GM10266 (cell line): ENCODE measurements at regions not wholly inside any gene's neighbourhood (a gene's known extent, or its start where the extent isn't known, plus 50 kb on each side); places are given as distances from the start of the nearest gene placed in this dataset.
"Not testable (repeated sequence)": the region's sequence is repeated elsewhere in the genome, so short reads cannot be mapped to it uniquely, and the experiment has no call there.

Source experiments
- DNase-seq: peaks from one replicate; pipeline ENCODE4 v3.0.0; 2012; ENCODE audit errors: extremely low spot score
- TF ChIP-seq, protein P1 (sequence below): IDR thresholded peaks from 2 replicates; pipeline ENCODE4 v1.5.1; 2012; ENCODE audit warnings: mild to moderate bottlenecking, low read depth; ENCODE audit not compliant: control insufficient read depth, insufficient read depth; ENCODE audit errors: missing control alignments

DNA sequence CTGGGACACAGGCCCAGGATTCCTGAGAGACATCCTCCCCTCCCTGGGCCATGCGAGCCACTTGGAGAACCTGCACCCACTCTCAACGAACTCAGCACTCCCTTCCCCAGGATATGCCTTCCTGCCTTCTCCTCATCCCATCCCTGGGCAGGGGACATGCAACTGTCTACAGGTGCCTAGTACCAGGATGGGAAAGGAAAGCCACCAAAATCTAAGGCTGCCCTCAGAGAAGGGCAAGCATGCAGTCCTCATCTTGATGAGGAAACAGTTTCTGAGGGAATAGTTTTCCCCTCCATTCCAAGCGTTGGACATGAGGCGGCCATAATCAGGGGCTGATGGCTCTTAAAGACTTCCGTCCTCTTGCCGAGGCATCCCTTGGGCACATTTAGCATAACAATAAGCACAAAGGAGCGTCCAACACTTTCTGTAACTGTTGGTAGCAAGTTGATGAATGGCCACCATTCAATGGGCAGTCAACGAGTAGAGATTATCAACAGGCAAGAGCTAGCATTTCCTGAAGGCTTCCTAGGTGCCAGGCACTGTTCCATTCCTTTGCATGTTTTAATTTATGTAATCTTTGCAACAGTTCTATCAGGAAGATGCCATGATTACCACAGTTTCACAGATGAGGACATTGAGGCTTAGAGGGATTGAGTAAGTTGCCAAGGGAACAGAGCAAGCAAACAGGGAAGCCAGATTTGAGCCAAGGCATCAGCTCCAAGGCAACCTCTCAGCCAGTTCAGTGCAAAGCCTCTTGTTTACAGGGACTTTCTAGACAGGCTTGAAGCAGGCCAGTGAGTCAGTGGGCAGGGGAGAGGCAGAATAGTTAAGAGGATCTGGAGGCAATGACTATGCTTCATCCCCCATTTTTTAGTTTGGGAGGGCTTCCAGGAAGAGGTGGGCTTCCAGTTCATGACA is 105.1 kb downstream of the SINHCAF start:
- DNase-seq, result no peak
- TF ChIP-seq, protein P1, sequence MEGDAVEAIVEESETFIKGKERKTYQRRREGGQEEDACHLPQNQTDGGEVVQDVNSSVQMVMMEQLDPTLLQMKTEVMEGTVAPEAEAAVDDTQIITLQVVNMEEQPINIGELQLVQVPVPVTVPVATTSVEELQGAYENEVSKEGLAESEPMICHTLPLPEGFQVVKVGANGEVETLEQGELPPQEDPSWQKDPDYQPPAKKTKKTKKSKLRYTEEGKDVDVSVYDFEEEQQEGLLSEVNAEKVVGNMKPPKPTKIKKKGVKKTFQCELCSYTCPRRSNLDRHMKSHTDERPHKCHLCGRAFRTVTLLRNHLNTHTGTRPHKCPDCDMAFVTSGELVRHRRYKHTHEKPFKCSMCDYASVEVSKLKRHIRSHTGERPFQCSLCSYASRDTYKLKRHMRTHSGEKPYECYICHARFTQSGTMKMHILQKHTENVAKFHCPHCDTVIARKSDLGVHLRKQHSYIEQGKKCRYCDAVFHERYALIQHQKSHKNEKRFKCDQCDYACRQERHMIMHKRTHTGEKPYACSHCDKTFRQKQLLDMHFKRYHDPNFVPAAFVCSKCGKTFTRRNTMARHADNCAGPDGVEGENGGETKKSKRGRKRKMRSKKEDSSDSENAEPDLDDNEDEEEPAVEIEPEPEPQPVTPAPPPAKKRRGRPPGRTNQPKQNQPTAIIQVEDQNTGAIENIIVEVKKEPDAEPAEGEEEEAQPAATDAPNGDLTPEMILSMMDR, result no peak

DNA sequence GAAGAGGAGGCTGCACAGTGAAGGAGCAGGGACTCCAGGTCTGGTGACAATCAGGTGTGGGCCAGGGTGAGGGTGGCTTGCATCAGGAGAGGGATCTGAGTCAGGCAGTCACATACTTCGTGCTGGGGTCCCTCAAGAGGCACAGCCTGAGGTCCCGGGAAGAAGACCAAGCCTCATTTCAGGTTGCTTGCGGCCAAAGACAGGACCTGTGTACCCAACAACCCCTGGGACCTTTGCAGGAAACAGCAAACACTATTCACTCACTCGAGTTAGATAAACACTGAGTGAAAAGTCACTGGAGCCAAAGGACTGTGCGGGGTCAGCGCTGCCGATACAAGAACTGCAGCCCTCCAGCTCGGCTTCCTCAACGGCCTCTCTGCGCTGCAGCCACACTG is 104.4 kb downstream of the SINHCAF start:
- TF ChIP-seq, protein P1, result no peak
- DNase-seq, result no peak

DNA sequence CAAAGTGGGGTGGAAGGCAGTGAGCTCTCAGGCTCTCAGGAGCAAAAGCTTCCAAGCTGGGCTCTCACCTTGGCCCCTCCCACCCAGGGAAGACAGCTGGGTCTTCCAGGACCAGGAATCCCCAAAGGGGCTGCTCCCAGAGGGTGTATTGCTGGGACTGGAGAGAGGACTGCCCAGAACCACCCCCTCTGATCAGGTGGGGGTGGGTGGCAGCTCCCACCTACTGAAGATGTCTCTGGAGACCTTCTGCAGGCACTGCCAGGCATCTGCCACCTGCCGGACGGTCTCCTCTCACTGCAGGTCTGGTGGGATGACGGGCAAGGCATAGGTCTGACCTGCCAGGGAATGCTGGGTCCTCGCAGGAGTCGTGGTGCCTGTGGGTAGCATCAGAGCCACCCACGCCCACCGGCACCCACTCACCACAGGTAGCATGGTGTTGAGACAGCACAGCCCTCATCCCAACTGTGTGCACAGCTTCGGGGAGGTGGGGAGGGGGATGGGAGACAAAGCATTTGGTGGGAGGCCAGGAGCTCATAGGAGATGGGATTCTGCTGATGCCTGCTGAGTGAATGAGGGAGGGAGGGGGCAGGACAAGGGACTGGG is 103.2 kb downstream of the SINHCAF start:
- DNase-seq, result no peak
- TF ChIP-seq, protein P1, result no peak

DNA sequence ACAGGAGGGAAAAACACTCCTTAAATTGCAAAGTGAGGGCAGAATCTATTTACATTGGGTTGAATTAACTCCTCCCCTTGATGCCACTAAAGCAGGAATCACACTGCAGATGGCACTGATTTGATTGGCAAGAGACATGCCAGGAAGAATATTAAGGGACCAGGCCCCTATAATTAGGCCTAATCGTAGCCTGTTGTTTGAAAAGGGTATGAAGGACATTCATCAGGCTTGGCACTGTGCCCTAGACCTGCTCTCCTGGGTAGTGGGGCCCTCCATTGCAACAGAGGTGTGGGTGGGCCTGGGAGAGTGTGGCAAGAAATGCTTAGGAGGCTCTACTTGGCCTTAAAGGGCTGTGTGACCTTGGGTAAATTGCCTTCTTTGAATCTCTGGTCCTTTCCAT is 102.3 kb downstream of the SINHCAF start:
- not testable (repeated sequence) for DNase-seq

DNA sequence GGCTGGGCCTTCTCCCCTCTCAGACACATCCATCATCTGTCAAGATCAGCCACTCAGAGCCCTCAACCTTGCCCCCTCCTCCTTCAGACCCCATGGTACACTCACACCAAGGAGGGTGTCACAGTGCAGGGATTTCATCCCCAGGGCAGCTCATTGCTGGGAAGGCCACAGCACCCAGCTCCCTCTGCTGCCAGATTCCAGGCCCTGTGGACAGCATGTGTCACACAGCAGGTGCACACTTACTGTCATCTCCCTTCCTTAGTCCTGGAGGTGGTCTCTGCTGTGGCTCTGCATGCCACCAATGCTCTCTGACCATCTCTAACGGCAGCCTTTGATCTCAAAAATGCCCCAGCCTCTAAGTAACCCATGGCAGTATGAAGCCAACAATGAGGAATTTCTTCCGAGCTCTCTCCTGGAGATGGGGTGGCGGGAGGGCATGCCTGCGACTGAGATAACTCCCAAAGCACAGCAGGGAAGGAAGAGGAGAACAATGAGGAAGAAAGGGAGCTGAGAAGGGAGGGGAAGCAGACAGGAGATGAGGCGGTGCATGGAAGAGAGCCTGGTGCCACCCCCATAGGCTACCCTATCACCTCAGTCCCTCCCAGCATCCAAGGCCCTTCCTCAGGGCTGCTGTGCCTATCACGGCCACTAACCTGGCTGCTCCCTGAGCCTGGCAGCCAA is 101.0 kb downstream of the SINHCAF start:
- TF ChIP-seq, protein P1, result no peak
- no peak for DNase-seq

DNA sequence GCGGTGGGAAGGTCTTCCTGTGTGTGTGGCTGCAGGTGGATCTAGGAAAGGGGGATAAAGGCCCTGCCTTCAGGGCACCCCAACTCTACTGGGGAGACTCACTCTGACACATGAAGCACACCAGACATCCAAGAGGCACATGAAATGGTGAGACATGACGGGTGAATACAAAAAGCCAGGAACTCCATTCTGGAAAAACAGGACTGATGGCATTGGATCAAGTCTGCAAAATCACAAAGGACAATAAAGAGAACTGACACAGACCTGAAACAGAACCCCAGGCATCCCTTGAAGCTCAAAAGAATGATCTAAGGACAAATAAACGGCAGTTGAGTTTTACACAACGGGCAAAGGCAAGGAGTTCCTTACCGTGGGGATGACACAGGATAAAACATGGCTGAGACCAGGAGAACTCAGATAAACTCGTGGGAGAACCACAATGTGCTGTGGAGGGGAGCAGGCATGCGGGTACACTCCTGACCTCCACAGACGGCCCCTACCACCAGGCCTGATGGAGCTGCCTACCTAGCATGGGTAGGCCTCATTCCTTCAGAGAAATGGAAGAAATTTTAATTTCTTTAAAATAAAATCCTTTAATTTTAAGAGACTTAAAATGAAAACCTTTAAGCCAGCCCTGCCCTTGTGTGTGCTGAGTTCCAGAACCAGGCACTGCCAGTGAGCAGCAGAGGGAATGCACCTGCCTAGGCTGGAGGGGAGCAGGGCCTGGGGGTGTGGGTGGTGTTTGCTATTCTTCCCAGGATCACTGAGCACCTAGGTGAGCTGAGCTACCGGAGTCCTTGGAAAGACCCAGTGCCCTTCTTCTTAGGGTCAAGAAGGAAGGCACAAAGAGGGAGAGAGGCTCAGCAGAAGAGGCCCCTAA is 100.1 kb downstream of the SINHCAF start:
- no peak for DNase-seq
- TF ChIP-seq, protein P1, result no peak

DNA sequence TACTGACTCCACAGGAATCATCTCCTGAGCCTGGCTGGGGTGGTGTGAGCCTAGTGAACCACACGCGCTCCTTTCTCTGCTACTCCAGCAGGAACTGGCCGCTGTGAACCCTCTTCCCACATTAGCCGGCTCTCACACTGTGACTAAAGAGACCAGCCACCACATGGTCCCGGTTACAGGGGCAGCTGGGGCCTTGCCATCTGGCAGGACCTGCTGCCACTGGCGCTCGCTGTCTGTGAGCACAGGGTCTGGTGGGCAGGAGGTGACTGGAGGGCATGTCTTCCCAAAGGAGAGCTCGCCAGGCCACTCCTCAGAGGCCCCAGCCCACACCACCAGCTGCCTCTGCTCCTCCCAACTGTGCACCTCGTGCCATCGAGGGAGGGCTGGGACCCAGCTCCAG is 99.3 kb downstream of the SINHCAF start:
- DNase-seq, result no peak
- TF ChIP-seq, protein P1, result no peak
